H1 (cell line): ENCODE measurements at regions not wholly inside any gene's neighbourhood (a gene's known extent, or its start where the extent isn't known, plus 50 kb on each side); places are given as distances from the start of the nearest gene placed in this dataset.

Experiments
- ATF2 ChIP-seq: IDR thresholded peaks from 2 replicates; pipeline ENCODE4 v1.6.1; 2012; ENCODE audit warnings: low read length, inconsistent platforms
- BRCA1 ChIP-seq: IDR thresholded peaks from 2 replicates; pipeline ENCODE4 v1.6.1; 2012; ENCODE audit warnings: low read depth, low read length, improper control_type of control experiment
- CBX5 ChIP-seq: fragments of 300-800, 300-1000 bp; sonication (generic); IDR thresholded peaks from 2 replicates; pipeline ENCODE4 v1.7.1; 2016; ENCODE audit warnings: antibody characterized with exemption, low read length, low read depth
- CEBPB ChIP-seq: IDR thresholded peaks from 2 replicates; pipeline ENCODE4 v1.6.1; 2012; ENCODE audit warnings: low read depth, low read length
- EZH2 ChIP-seq: fragments of 200-600 bp; sonication (generic); IDR thresholded peaks from 2 replicates; pipeline ENCODE4 v1.7.1; 2012; ENCODE audit warnings: low read depth, mild to moderate bottlenecking, moderate library complexity, low read length, inconsistent platforms; ENCODE audit not compliant: severe bottlenecking
- JUN ChIP-seq: IDR thresholded peaks from 2 replicates; pipeline ENCODE4 v1.6.1; 2011; ENCODE audit warnings: low read depth, mild to moderate bottlenecking, improper control_type of control experiment, low read length
- KDM1A ChIP-seq: fragments of 200-600, 300-600 bp; sonication (generic); IDR thresholded peaks from 2 replicates; pipeline ENCODE4 v1.7.1; 2016; ENCODE audit warnings: mild to moderate bottlenecking, low read length, borderline replicate concordance
- NRF1 ChIP-seq: IDR thresholded peaks from 2 replicates; pipeline ENCODE4 v1.6.1; 2011; ENCODE audit warnings: mild to moderate bottlenecking, low read depth, low read length, improper control_type of control experiment
- RBBP5 ChIP-seq: IDR thresholded peaks from 2 replicates; pipeline ENCODE4 v1.7.1; 2012; ENCODE audit warnings: low read depth, mild to moderate bottlenecking, inconsistent platforms, low read length, moderate library complexity, borderline replicate concordance
- SAP30 ChIP-seq: fragments of 300-600 bp; sonication (generic); IDR thresholded peaks from 2 replicates; pipeline ENCODE4 v1.7.1; 2012; ENCODE audit warnings: low read length, moderate library complexity, mild to moderate bottlenecking, inconsistent platforms; ENCODE audit not compliant: insufficient read depth, insufficient replicate concordance
- SIRT6 ChIP-seq: IDR thresholded peaks from one replicate; pipeline ENCODE4 v1.7.1; 2012; ENCODE audit warnings: low read length, inconsistent platforms
- SIX5 ChIP-seq: IDR thresholded peaks from 2 replicates; pipeline ENCODE4 v1.6.1; 2011; ENCODE audit warnings: mild to moderate bottlenecking, low read depth, low read length
- SP2 ChIP-seq: IDR thresholded peaks from 2 replicates; pipeline ENCODE4 v1.6.1; 2012; ENCODE audit warnings: mild to moderate bottlenecking, low read length, inconsistent platforms
- TAF1 ChIP-seq: IDR thresholded peaks from 2 replicates; pipeline ENCODE4 v1.6.1; 2011; ENCODE audit warnings: mild to moderate bottlenecking, low read depth, low read length
- TAF7 ChIP-seq: optimal IDR thresholded peaks from 2 replicates; pipeline ENCODE3; 2011; ENCODE audit warnings: low read depth, mild to moderate bottlenecking, inconsistent platforms, low read length, moderate library complexity, borderline replicate concordance
- TEAD4 ChIP-seq: IDR thresholded peaks from 2 replicates; pipeline ENCODE4 v1.6.1; 2012; ENCODE audit warnings: low read depth, low read length, inconsistent platforms, mixed read lengths

- no peak for TF ChIP-seq SIX5
- TF ChIP-seq NRF1 = no peak
- no peak for TF ChIP-seq KDM1A
- no peak for TF ChIP-seq TAF7
- TF ChIP-seq SIRT6 = no peak
- no peak for TF ChIP-seq SP2
- TF ChIP-seq SAP30 = no peak
- TF ChIP-seq TAF1 = no peak
- TF ChIP-seq BRCA1 = no peak
- TF ChIP-seq JUN = no peak
- TF ChIP-seq TEAD4 = no peak
- no peak for TF ChIP-seq CEBPB
- TF ChIP-seq RBBP5 = no peak
- no peak for TF ChIP-seq ATF2
- TF ChIP-seq EZH2 = no peak
- no peak for TF ChIP-seq CBX5
Measured at GRCh38 chr11:42890773-42891172, 421.0 kb upstream of the API5 start (continued).
